ENCODE measurements at regions not wholly inside any gene's neighbourhood (a gene's known extent, or its start where the extent isn't known, plus 50 kb on each side); places are given as distances from the start of the nearest gene placed in this dataset.

- Histone ChIP-seq H3K36me3 (replicated peaks in 1 of 2) (no peaks in the 10 kb centered on the region), H3K27ac (no peak overlapping the region), H3K9me3 (replicated peaks in 1 of 3) (no peaks in the 10 kb centered on the region), H3K4me3 (peak overlapping the region in 1 of 4 donors; percentile 15), H3K27me3 (no peaks in the 10 kb centered on the region), H3K4me1 (replicated peaks in 1 of 2) (peaks cover 0 to 7% of the 10 kb centered on the region in 2 donors)
- 17 to 21% (median 18%) methylated on average over 15 of the region's 15 CpGs for WGBS, 4 donors
- peak; percentile 64 to 85 (median 75) for DNase-seq
- TF ChIP-seq CTCF (IDR thresholded peaks at IDR 0.05) (peak; percentile 69 to 95 (median 84)), POLR2A (IDR thresholded peaks at IDR 0.05) (no peak)
- intact Hi-C loops (cut with DNase I) = no loop called here
Measured at GRCh38 chr6:104525677-104526322, 333.9 kb downstream of the HACE1 start.

- intact Hi-C loops (cut with DNase I) = no loop called here
- Histone ChIP-seq H3K27me3 (no peaks in the 10 kb centered on the region), H3K36me3 (replicated peaks in 1 of 2) (no peaks in the 10 kb centered on the region), H3K4me3 (no peak overlapping the region), H3K9me3 (replicated peaks in 1 of 3) (no peaks in the 10 kb centered on the region), H3K27ac (no peak overlapping the region), H3K4me1 (replicated peaks in 1 of 2) (peaks cover 0 to 7% of the 10 kb centered on the region in 2 donors)
- TF ChIP-seq POLR2A (IDR thresholded peaks at IDR 0.05) (no peak), CTCF (IDR thresholded peaks at IDR 0.05) (no peak)
- DNase-seq = peak in 4 of 7 donors; percentile 13 to 40 (median 23)
- WGBS, 4 donors = 60 to 75% (median 72%) methylated on average over 6 of the region's 6 CpGs
Measured at GRCh38 chr6:104522533-104522932, 337.2 kb downstream of the HACE1 start.

GRCh38 chr6:104521176-104521575, 338.5 kb downstream of the HACE1 start:
- intact Hi-C loops (cut with DNase I) = no loop called here

GRCh38 chr6:104519566-104519965, 340.2 kb downstream of the HACE1 start:
- 78 to 85% (median 80%) methylated on average over 4 of the region's 4 CpGs for WGBS, 4 donors
- H3K9me3 ChIP-seq (replicated peaks in 1 of 3) = no peaks in the 10 kb centered on the region

More at GRCh38 chr6:104521176-104521575, 338.5 kb downstream of the HACE1 start:
- Histone ChIP-seq H3K27ac (no peak overlapping the region), H3K4me1 (replicated peaks in 1 of 2) (peaks cover 0 to 5% of the 10 kb centered on the region in 2 donors), H3K4me3 (no peak overlapping the region), H3K9me3 (replicated peaks in 1 of 3) (no peaks in the 10 kb centered on the region), H3K27me3 (no peaks in the 10 kb centered on the region), H3K36me3 (replicated peaks in 1 of 2) (no peaks in the 10 kb centered on the region)
- no peak for DNase-seq
- TF ChIP-seq POLR2A (IDR thresholded peaks at IDR 0.05) (no peak), CTCF (IDR thresholded peaks at IDR 0.05) (no peak)
- 69 to 74% (median 72%) methylated on average over 3 of the region's 3 CpGs for WGBS, 4 donors

More at GRCh38 chr6:104519566-104519965, 340.2 kb downstream of the HACE1 start:
- intact Hi-C loops (cut with DNase I) = no loop called here
- TF ChIP-seq POLR2A (IDR thresholded peaks at IDR 0.05) (no peak), CTCF (IDR thresholded peaks at IDR 0.05) (no peak)
- H3K27ac ChIP-seq = no peak overlapping the region
- H3K27me3 ChIP-seq = no peaks in the 10 kb centered on the region
- H3K36me3 ChIP-seq (replicated peaks in 1 of 2) = no peaks in the 10 kb centered on the region
- no peak overlapping the region for H3K4me3 ChIP-seq
- no peaks in the 10 kb centered on the region for H3K4me1 ChIP-seq (replicated peaks in 1 of 2)
- DNase-seq = no peak
